IPS-11a (cell line): ENCODE measurements at regions not wholly inside any gene's neighbourhood (a gene's known extent, or its start where the extent isn't known, plus 50 kb on each side); places are given as distances from the start of the nearest gene placed in this dataset.
"Not testable (repeated sequence)": the region's sequence is repeated elsewhere in the genome, so short reads cannot be mapped to it uniquely, and the experiment has no call there.

ENCODE experiments used
- H3K4me3 ChIP-seq: one replicate; pipeline ENCODE4 v1.5.1; 2013; ENCODE audit warnings: low read depth, low read length, control low read depth

- H3K4me3 ChIP-seq: not testable (repeated sequence)
These were observed 593.9 kb upstream of the CDH10 start for GRCh38 chr5:25238720-25239119.

GRCh38 chr5:25224316-25224982 is 579.7 kb upstream of the CDH10 start:
- no peak overlapping the region for H3K4me3 ChIP-seq

- H3K4me3 ChIP-seq: not testable (repeated sequence)
These were observed 555.1 kb upstream of the CDH10 start for GRCh38 chr5:25199902-25200301.

- no peak overlapping the region for H3K4me3 ChIP-seq
These were observed 545.8 kb upstream of the CDH10 start for GRCh38 chr5:25190521-25191000.

- H3K4me3 ChIP-seq: no peak overlapping the region
These were observed 536.5 kb upstream of the CDH10 start for GRCh38 chr5:25181249-25181648.

GRCh38 chr5:25162616-25163015 is 517.8 kb upstream of the CDH10 start:
- H3K4me3 ChIP-seq: not testable (repeated sequence)

- H3K4me3 ChIP-seq: no peak overlapping the region
These were observed 516.1 kb upstream of the CDH10 start for GRCh38 chr5:25160891-25161290.

GRCh38 chr5:25150819-25151218 is 506.0 kb upstream of the CDH10 start:
- H3K4me3 ChIP-seq: no peak overlapping the region

GRCh38 chr5:25128606-25129005 is 483.8 kb upstream of the CDH10 start:
- no peak overlapping the region for H3K4me3 ChIP-seq

GRCh38 chr5:25119650-25120049 is 474.9 kb upstream of the CDH10 start:
- no peak overlapping the region for H3K4me3 ChIP-seq

GRCh38 chr5:25107853-25108252 is 463.1 kb upstream of the CDH10 start:
- H3K4me3 ChIP-seq: no peak overlapping the region

- no peak overlapping the region for H3K4me3 ChIP-seq
These were observed 454.8 kb upstream of the CDH10 start for GRCh38 chr5:25099538-25099937.

GRCh38 chr5:25095261-25095660 is 450.5 kb upstream of the CDH10 start:
- no peak overlapping the region for H3K4me3 ChIP-seq

- H3K4me3 ChIP-seq: no peak overlapping the region
These were observed 449.4 kb upstream of the CDH10 start for GRCh38 chr5:25094219-25094618.

GRCh38 chr5:25091921-25092320 is 447.1 kb upstream of the CDH10 start:
- H3K4me3 ChIP-seq: no peak overlapping the region

GRCh38 chr5:25090854-25091253 is 446.1 kb upstream of the CDH10 start:
- H3K4me3 ChIP-seq: no peak overlapping the region

GRCh38 chr5:25090275-25090674 is 445.5 kb upstream of the CDH10 start:
- no peak overlapping the region for H3K4me3 ChIP-seq

GRCh38 chr5:25088689-25089088 is 443.9 kb upstream of the CDH10 start:
- not testable (repeated sequence) for H3K4me3 ChIP-seq

- not testable (repeated sequence) for H3K4me3 ChIP-seq
These were observed 438.5 kb upstream of the CDH10 start for GRCh38 chr5:25083261-25083660.

GRCh38 chr5:25066239-25066638 is 421.5 kb upstream of the CDH10 start:
- H3K4me3 ChIP-seq: no peak overlapping the region

GRCh38 chr5:25064306-25064705 is 419.5 kb upstream of the CDH10 start:
- no peak overlapping the region for H3K4me3 ChIP-seq

- H3K4me3 ChIP-seq: no peak overlapping the region
These were observed 415.8 kb upstream of the CDH10 start for GRCh38 chr5:25060575-25060974.

- no peak overlapping the region for H3K4me3 ChIP-seq
These were observed 412.1 kb upstream of the CDH10 start for GRCh38 chr5:25056836-25057235.
